HG03354 (cell line): ENCODE measurements at regions not wholly inside any gene's neighbourhood (a gene's known extent, or its start where the extent isn't known, plus 50 kb on each side); places are given as distances from the start of the nearest gene placed in this dataset.

Source experiments
- ATAC-seq: cut with Tn5 transposase; IDR thresholded peaks from one replicate; pipeline ENCODE4 v1.9.1; 2021; ENCODE audit warnings: mild to moderate bottlenecking; ENCODE audit not compliant: unreplicated experiment, poor library complexity, severe bottlenecking

DNA sequence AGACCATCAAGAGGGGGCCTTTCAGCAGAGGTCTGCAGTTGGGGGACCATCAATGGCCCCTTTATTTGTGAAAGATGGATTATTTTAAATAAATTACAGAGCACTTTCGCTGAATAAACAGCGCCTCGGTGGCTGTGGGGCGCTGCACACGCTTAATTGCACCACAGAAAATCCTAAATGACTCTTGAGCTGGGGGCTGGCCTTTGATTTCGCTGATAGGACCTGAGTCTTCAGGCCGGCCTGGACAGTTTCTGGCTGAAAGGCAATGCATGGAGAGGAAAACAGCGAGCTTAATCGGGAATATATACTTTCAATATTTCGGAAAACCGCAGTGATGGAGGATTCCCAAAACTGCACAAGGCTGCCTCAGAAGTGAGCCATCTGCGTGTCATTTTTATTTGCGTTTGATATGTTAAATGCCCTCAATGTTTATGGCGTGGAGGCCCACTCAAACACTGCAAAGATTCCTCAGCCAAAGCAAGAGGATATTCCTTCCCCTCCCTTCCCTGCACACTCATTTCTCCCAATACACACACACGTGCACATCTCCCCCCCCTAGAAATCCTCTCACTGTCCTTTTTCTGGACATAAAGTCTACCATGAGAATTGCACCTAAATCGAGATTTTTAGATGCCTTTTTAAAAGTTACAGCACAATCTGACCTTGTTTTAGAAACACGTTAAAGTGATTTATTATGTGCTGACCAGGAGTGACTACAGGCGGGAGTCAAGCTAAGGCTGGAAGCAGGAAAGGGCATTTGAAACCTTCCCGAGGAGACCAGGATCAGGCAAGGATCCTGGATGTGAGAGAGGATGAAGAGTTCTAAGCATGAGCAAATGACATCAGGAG lies 340.7 kb downstream of the RAB28 start:
- no peak for ATAC-seq

DNA sequence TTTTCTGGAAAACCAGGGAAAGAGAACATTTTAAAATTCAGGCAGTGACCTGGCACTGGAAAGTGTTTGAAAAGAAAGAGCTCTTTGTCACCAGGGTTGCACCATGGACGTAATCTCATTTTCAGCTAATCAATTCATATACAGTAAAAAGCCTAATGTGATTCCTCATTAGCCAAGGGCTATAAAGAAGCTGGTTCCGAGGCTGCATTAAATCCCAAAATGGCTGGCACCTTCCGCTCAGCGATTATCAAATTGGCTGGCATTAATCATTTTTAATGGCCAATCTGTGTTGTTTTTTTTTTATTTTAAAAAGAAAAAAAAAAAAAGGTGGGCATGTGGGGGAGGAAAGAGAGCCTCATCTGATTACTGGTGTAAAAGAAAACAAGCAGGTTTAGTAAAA lies 341.4 kb downstream of the RAB28 start:
- ATAC-seq = no peak

- no peak for ATAC-seq
Measured at GRCh38 chr4:13142191-13142590, 341.9 kb downstream of the RAB28 start.

- no peak for ATAC-seq
Measured at GRCh38 chr4:13137390-13137789, 346.8 kb downstream of the RAB28 start.

DNA sequence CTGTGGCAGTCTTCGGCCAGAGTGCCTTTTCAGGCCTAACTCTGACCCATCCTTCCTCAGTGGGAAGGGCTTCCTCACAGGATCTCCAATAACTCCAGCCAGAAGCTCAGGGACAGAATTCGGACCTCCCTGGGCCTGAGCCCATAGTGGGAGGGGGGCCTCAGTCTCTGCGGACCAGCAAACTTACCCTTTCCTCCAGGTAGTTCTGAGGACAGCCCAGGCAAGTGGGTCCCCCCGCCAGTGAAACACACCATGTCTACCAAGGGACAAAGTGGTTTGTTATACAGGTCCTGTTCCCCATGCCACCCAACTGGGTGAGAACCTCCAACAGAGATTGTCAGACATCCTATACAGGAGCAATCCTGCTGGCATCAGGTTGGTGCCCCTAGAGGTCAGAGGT lies 350.4 kb downstream of the RAB28 start:
- no peak for ATAC-seq

DNA sequence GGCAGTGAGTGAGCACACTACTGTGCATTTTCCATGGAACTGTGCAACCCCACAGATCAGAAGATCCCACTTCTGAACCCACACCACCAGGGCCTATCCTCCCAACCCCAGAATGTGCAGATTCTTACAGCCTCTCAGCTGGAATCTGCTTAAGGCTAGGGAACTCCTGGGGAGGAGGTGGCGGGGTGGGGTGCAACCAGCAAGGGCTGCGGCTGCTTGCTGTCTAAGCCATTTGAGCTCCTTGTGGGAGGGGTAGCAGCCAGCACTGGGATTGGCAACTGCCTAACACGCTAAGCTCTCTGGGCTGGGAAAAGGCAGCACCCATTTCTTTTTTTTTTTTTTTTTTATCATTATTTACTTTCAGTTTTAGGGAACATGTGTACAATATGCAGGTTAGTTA lies 353.3 kb downstream of the RAB28 start:
- no peak for ATAC-seq

DNA sequence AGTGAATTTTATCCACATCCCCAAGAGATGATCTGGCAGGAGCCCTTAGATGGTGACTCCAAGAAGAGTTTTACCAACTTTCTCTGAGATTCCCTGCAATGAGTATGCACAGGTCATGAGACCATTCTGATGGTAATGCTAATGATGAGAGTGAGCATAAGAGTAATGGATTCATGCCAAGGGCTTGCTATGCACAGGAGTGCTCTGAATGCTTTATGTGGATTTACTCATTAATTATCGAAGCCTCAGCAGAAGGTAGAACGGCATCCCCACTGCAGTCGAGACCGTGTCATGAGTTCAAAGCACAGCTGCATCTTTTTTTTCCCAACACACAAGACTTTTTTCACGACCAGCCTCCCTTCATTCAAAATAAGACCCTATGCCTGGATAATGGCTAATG lies 355.0 kb downstream of the RAB28 start:
- no peak for ATAC-seq

GRCh38 chr4:13126976-13127910 lies 356.9 kb downstream of the RAB28 start:
- no peak for ATAC-seq

DNA sequence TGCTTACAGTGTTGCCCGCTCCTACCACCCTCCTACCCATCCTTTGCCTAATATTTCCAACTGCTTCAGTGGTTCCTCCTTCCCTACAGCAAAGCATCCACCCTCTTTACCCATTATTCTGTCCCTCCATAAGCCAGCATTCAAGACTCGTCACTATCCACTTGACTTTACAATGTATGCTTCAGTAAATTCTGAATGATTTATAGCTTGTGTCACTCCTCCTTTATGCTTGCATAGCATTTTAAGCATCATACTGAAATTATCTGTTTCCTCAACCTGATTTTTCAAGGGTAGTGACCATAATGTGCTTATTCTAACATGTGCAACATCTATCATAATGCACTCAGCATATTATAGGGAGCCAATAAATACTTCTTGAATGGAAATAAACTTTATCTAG lies 365.5 kb downstream of the RAB28 start:
- no peak for ATAC-seq

DNA sequence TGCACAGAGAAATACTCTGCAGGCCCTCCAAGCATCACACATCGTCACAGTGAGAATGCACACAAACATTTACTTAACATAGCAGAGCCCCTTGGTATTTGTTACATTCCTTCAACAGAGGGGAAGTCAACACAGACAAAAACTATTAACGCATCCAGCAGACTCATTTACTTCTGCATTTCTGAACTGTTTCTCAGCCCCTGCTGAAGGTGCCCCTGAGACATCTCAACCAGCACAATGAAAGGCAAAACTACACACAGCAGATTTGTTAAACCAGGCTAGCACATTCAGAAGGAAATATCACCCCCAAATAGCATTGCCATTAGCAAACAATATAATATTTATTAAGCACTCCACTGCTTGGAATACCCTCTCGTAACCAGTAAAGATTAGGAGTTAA lies 367.0 kb downstream of the RAB28 start:
- no peak for ATAC-seq

DNA sequence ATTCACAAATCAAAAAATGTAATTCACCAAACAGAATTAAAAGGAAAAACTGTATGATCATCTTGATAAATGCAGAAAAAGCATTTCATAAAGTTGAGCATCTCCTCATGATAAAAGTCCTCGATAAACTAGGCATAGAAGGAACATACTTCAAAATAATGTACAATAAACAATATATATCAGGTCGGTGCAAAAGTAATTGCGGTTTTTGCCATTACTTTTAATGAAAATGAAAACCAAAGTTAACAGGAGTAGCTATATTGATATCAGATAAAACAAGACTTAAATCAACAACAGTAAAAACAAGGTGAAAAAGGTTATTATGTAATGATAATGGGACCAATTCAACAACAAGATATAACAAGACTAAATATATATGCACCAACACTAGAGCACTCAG lies 372.1 kb downstream of the RAB28 start:
- ATAC-seq = no peak

GRCh38 chr4:13109536-13109935 lies 374.6 kb downstream of the RAB28 start:
- ATAC-seq = no peak

- ATAC-seq = no peak
Measured at GRCh38 chr4:13108096-13108495, 376.0 kb downstream of the RAB28 start.

GRCh38 chr4:13103382-13104015 lies 380.6 kb downstream of the RAB28 start:
- ATAC-seq = no peak

DNA sequence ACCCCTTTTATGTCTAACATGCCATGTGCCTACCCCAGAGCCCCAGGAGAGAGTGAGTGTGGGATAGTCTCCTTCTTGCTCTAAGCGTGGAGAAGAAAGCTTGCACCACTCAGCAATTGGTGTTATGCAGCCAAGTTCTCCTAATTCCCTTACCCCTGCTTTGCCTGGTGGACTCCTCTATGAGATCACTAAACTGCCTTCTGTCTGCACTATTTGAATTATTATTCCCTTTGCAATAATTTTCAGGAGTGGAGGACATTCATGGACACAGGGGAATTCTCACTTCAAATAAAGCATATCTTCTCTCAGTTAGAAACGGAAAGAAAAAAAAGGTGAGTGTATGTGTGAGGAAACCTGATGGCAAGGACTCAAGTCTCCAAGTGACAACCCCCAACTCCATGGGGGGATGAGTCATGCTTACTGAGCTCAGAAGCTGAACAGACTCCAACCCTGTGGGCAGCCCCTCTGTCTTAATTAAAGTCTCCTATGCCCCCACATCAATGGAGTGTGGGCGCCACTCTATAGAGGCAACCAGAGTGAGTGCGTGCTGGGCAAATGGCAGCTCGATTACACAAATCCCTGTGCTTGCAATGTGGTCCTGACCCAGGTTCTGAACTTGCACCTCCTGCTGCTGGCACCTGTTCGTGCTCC lies 381.9 kb downstream of the RAB28 start:
- no peak for ATAC-seq

DNA sequence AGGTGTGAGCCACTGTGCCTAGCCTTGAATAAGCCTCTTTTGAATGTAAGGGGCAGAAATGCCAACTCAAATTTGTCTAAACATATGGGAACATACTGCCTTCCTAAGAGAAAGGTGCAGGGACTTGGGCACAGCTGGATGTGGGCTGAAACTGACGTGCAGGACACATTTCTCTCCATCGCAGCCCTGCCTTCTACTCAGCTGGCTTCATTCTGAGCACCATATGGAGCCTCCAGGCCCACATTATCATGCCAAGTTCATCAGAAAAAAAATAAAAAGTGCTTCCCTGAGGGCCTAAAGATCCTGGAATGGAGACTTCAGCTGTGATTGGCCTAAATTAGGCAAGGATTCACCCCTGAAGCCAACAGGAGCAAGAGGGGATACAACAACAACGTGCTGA lies 386.2 kb downstream of the RAB28 start:
- ATAC-seq = no peak

- no peak for ATAC-seq
Measured at GRCh38 chr4:13095722-13096121, 388.4 kb downstream of the RAB28 start.

GRCh38 chr4:13093170-13093569 lies 391.0 kb downstream of the RAB28 start:
- ATAC-seq = no peak

GRCh38 chr4:13092702-13093101 lies 391.4 kb downstream of the RAB28 start:
- ATAC-seq = no peak

- no peak for ATAC-seq
Measured at GRCh38 chr4:13089659-13089998, 394.5 kb downstream of the RAB28 start.
